ENCODE measurements at regions not wholly inside any gene's neighbourhood (a gene's known extent, or its start where the extent isn't known, plus 50 kb on each side); places are given as distances from the start of the nearest gene placed in this dataset.

DNA sequence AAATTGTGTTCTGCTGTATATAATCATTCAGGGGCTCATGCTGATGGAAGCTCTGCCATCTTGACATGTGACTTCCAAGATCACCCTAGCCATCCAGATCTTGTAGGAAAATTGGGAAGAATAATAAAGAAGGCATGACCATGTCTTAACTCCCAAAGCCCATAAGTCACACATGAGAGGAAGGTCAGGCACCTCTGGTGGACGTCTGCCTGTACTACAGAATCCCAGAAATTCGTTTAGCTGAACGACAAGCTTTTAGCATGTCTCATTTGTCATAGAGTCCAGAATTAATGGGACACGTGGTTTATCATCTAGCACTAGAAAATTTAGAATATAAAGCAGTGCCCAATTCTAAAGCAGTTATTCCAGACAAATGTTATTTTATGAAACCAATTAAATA, 212.7 kb downstream of the CENPC start:
- no peak overlapping the region for H3K9ac ChIP-seq (ENCODE audit: low read length)
- H3K9me3 ChIP-seq (replicated peaks; ENCODE audit: insufficient read depth, low read length) = no peaks in the 10 kb centered on the region
- H3K4me2 ChIP-seq (ENCODE audit: low read depth, low read length) = no peak overlapping the region
- no peak overlapping the region for H3K4me3 ChIP-seq (ENCODE audit: low read length)
- no peaks in the 10 kb centered on the region for H3K9me2 ChIP-seq (replicated peaks; ENCODE audit: insufficient read depth, low read length)
- H4K20me1 ChIP-seq (ENCODE audit: insufficient read depth, low read length) = no peaks in the 10 kb centered on the region
- H3K79me2 ChIP-seq (ENCODE audit: low read length) = no peaks in the 10 kb centered on the region
- DNase-seq = peak; percentile 10
- TF ChIP-seq, protein P1, sequence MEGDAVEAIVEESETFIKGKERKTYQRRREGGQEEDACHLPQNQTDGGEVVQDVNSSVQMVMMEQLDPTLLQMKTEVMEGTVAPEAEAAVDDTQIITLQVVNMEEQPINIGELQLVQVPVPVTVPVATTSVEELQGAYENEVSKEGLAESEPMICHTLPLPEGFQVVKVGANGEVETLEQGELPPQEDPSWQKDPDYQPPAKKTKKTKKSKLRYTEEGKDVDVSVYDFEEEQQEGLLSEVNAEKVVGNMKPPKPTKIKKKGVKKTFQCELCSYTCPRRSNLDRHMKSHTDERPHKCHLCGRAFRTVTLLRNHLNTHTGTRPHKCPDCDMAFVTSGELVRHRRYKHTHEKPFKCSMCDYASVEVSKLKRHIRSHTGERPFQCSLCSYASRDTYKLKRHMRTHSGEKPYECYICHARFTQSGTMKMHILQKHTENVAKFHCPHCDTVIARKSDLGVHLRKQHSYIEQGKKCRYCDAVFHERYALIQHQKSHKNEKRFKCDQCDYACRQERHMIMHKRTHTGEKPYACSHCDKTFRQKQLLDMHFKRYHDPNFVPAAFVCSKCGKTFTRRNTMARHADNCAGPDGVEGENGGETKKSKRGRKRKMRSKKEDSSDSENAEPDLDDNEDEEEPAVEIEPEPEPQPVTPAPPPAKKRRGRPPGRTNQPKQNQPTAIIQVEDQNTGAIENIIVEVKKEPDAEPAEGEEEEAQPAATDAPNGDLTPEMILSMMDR (IDR thresholded peaks at IDR 0.05; ENCODE audit: low read length) = peak; percentile 39
- TF ChIP-seq EZH2phosphoT487 (IDR thresholded peaks at IDR 0.05; ENCODE audit: low read length) (no peak), EZH2 (optimal IDR thresholded peaks at IDR 0.05; ENCODE audit: low read depth, low read length) (no peak)
- H3K27me3 ChIP-seq (replicated peaks; ENCODE audit: insufficient read depth, low read length) = no peaks in the 10 kb centered on the region
- H3K4me1 ChIP-seq (ENCODE audit: low read length) = no peaks in the 10 kb centered on the region
- no peak overlapping the region for H2AFZ ChIP-seq (ENCODE audit: low read length)
- no peaks in the 10 kb centered on the region for H3F3A ChIP-seq (ENCODE audit: insufficient read depth, low read length)
- no peaks in the 10 kb centered on the region for H3K36me3 ChIP-seq (replicated peaks; ENCODE audit: insufficient read depth, low read length)
- no peak overlapping the region for H3K27ac ChIP-seq (ENCODE audit: low read length)

DNA sequence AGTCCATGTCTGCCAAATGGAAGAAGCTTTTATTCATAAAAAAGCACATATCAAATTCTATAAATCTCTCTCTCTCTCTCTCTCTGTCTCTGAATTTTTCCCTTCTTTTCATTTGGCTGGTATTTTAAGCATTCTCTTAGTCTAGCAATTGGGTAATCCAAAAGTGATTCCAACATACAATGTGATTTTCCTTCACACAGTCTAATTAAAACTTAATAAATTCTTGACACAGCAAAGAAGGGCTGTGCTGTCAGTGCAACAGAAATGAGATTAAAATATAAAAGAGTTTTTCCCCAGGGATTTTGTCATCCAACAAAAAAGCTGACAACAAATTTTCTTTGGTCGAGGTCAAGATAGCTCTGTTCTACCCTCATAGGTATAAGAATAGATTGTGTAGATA, 216.9 kb downstream of the CENPC start:
- Histone ChIP-seq H2AFZ (ENCODE audit: low read length) (no peak overlapping the region), H3K9me3 (replicated peaks; ENCODE audit: insufficient read depth, low read length) (no peaks in the 10 kb centered on the region), H3K27me3 (replicated peaks; ENCODE audit: insufficient read depth, low read length) (no peaks in the 10 kb centered on the region), H3K4me3 (ENCODE audit: low read length) (no peak overlapping the region), H3K9ac (ENCODE audit: low read length) (no peak overlapping the region), H3K79me2 (ENCODE audit: low read length) (no peaks in the 10 kb centered on the region), H3K27ac (ENCODE audit: low read length) (no peak overlapping the region), H3F3A (ENCODE audit: insufficient read depth, low read length) (no peaks in the 10 kb centered on the region), H4K20me1 (ENCODE audit: insufficient read depth, low read length) (no peaks in the 10 kb centered on the region), H3K4me2 (ENCODE audit: low read depth, low read length) (no peak overlapping the region), H3K9me2 (replicated peaks; ENCODE audit: insufficient read depth, low read length) (no peaks in the 10 kb centered on the region), H3K36me3 (replicated peaks; ENCODE audit: insufficient read depth, low read length) (no peaks in the 10 kb centered on the region), H3K4me1 (ENCODE audit: low read length) (no peaks in the 10 kb centered on the region)
- no peak for DNase-seq
- TF ChIP-seq EZH2phosphoT487 (IDR thresholded peaks at IDR 0.05; ENCODE audit: low read length) (no peak), EZH2 (optimal IDR thresholded peaks at IDR 0.05; ENCODE audit: low read depth, low read length) (no peak)
- TF ChIP-seq, protein P1 (IDR thresholded peaks at IDR 0.05; ENCODE audit: low read length) = no peak

DNA sequence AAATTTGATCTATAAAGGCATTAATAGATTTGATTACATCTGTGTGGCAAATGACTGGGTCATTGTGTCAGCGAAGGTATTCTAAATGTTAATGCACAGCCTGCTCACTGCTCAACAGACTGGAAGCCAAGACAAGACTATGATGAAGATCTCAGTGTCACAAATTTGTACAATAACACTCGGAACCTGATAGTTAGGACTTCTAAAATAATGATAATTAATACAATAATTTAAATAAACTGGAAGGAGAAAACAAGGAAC, 217.4 kb downstream of the CENPC start:
- no peaks in the 10 kb centered on the region for H3K9me3 ChIP-seq (replicated peaks; ENCODE audit: insufficient read depth, low read length)
- DNase-seq = no peak
- H4K20me1 ChIP-seq (ENCODE audit: insufficient read depth, low read length) = no peaks in the 10 kb centered on the region
- H3K27me3 ChIP-seq (replicated peaks; ENCODE audit: insufficient read depth, low read length) = no peaks in the 10 kb centered on the region
- TF ChIP-seq, protein P1 (IDR thresholded peaks at IDR 0.05; ENCODE audit: low read length) = no peak
- TF ChIP-seq EZH2phosphoT487 (IDR thresholded peaks at IDR 0.05; ENCODE audit: low read length) (no peak), EZH2 (optimal IDR thresholded peaks at IDR 0.05; ENCODE audit: low read depth, low read length) (no peak)
- no peaks in the 10 kb centered on the region for H3K9me2 ChIP-seq (replicated peaks; ENCODE audit: insufficient read depth, low read length)
- H2AFZ ChIP-seq (ENCODE audit: low read length) = no peak overlapping the region
- H3K4me2 ChIP-seq (ENCODE audit: low read depth, low read length) = no peak overlapping the region
- H3K27ac ChIP-seq (ENCODE audit: low read length) = no peak overlapping the region
- H3F3A ChIP-seq (ENCODE audit: insufficient read depth, low read length) = no peaks in the 10 kb centered on the region
- H3K36me3 ChIP-seq (replicated peaks; ENCODE audit: insufficient read depth, low read length) = no peaks in the 10 kb centered on the region
- no peak overlapping the region for H3K4me3 ChIP-seq (ENCODE audit: low read length)
- H3K79me2 ChIP-seq (ENCODE audit: low read length) = no peaks in the 10 kb centered on the region
- no peak overlapping the region for H3K9ac ChIP-seq (ENCODE audit: low read length)
- H3K4me1 ChIP-seq (ENCODE audit: low read length) = no peaks in the 10 kb centered on the region

Data from MM.1S (cell line).